LNCAP (cell line): ENCODE measurements at regions not wholly inside any gene's neighbourhood (a gene's known extent, or its start where the extent isn't known, plus 50 kb on each side); places are given as distances from the start of the nearest gene placed in this dataset.

ENCODE experiments used
- CTCF ChIP-seq: fragments of 450-650 bp; IDR thresholded peaks from 2 replicates; pipeline ENCODE4 v1.5.1; 2017; ENCODE audit warnings: mild to moderate bottlenecking

- TF ChIP-seq CTCF: no peak
Measured at GRCh38 chr15:66961407-66961884, 104.0 kb upstream of the SMAD3 start.

GRCh38 chr15:66961901-66962300 is 103.5 kb upstream of the SMAD3 start:
- TF ChIP-seq CTCF: no peak

GRCh38 chr15:66962522-66962921 is 102.9 kb upstream of the SMAD3 start:
- no peak for TF ChIP-seq CTCF

DNA sequence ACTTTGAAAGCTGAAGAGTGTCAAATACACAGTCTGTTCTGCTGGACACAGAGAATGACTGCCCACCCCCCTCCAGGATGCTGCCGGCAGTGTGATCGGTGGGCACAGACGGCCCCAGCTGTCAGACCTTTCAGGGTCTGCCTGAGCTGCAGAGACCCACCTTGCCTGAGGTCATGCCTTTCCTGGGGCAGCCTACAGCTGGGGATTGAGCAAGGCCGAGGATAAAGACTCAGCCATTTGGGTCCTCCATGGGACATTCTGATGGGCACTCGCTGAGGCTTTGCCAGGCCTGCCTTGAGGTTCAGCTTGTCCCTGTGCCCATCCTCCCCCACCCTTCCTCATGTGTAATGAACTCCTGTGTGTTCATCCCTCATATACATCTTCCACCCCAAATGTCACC is 102.3 kb upstream of the SMAD3 start:
- no peak for TF ChIP-seq CTCF

DNA sequence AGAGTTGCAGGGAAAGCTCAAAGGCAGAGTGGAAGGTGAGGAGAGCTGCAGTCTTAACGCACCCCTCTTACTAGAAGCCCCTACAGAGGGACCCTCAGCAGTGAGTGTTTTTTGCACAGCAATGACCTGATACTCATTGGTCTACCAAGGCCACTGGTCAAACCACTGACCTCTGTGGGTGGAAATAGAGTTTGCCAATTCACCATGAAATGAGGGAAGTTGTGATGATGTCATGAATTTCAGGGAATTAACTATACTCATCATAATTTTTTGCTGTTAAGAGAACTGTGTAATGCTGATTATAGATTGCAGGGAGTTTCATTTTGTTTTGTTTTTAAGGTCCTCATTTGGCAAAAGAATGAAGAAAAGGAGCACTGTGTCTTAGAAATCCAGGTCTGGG is 101.7 kb upstream of the SMAD3 start:
- TF ChIP-seq CTCF: no peak

DNA sequence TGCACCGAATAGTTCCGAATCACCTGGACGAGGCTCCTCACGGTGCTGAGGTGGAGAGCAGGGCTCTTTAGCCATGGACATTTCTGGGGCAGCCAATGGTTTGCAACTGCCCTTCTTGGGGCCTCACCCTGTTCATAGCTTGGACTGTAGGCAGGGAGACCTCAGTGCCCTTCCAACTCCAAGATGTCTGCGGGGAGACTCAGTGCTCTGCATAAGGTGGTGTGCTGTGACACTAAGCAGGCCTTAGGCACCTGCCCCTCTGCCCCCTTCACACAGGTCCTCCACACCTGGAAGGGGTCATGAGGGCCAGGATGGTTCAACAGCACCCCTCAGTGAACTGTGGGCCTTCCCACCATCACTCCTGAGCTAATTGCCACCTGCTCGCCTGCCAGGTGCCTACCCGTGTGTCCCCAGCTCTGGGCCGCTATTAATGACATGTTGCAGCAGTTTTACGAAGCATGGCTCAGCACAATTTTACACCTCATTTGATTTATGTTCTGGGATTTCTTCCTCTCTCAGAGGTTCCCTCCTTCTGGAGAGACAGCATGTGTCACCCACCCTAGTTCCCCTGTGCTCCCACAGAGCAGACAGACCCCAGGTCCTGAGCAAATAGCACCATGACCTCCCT is 101.2 kb upstream of the SMAD3 start:
- no peak for TF ChIP-seq CTCF

DNA sequence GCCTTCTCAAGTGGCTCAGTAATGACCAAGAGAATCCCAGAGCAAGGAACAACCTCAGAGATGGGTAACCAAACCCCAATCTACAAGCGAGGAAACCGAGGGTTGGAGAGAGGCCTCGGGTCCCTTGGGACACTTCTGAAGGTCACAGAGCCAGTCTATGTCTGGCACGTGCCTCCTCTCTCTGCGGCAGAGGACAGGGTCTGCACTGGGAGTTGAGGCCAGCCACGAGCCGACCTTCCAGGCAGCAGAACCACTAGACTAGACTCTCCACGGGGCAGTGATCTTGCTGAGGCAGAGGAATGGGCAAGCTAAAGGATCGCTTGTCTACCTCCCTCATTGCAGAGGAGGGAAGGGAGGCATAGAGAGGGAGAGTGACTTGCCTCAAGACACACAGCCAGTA is 100.6 kb upstream of the SMAD3 start:
- TF ChIP-seq CTCF: no peak
